Mesenchymal stem cell (in vitro differentiated cells and primary cell): ENCODE measurements at regions not wholly inside any gene's neighbourhood (a gene's known extent, or its start where the extent isn't known, plus 50 kb on each side); places are given as distances from the start of the nearest gene placed in this dataset.

ENCODE experiments used
- DNase-seq: peaks from one replicate; pipeline ENCODE4 v3.0.0-alpha.2; 2013
- H2AFZ ChIP-seq: one replicate; pipeline ENCODE4 v1.6.1; 2013; ENCODE audit warnings: low read depth, mild to moderate bottlenecking, control low read depth, inconsistent platforms, low read length, moderate library complexity
- H2AK5ac ChIP-seq: 2 replicates; pipeline ENCODE4 v1.6.1; 2013; ENCODE audit warnings: low read length, moderate library complexity, mild to moderate bottlenecking, inconsistent platforms; ENCODE audit not compliant: severe bottlenecking
- H2BK120ac ChIP-seq: one replicate; pipeline ENCODE4 v1.6.1; 2013; ENCODE audit warnings: low read depth, mild to moderate bottlenecking, inconsistent platforms, low read length, moderate library complexity
- H2BK12ac ChIP-seq, 2 experiments: one replicate each; pipeline ENCODE4 v1.6.1; 2013; ENCODE audit warnings: inconsistent platforms in 2 of 2, low read length in 2 of 2, mild to moderate bottlenecking in 2 of 2, moderate library complexity in 2 of 2, control low read depth in 1 of 2
- H2BK15ac ChIP-seq: one replicate; pipeline ENCODE4 v1.6.1; 2013; ENCODE audit warnings: mild to moderate bottlenecking, low read depth, inconsistent platforms; ENCODE audit not compliant: poor library complexity, severe bottlenecking
- H2BK5ac ChIP-seq: 2 replicates; pipeline ENCODE4 v1.6.1; 2013; ENCODE audit warnings: low read depth, mild to moderate bottlenecking, low read length, control low read depth, inconsistent platforms; ENCODE audit not compliant: poor library complexity, severe bottlenecking
- H3K14ac ChIP-seq, 2 experiments: one replicate each; pipeline ENCODE4 v1.6.1; 2013; ENCODE audit warnings: inconsistent platforms in 2 of 2, low read length in 2 of 2, control low read depth in 1 of 2, mild to moderate bottlenecking in 1 of 2, moderate library complexity in 1 of 2
- H3K18ac ChIP-seq, 2 experiments: one replicate each; pipeline ENCODE4 v1.6.1; 2013; ENCODE audit warnings: inconsistent platforms in 2 of 2, low read length in 2 of 2, control low read depth in 1 of 2, low read depth in 1 of 2, mild to moderate bottlenecking in 1 of 2
- H3K23ac ChIP-seq, 2 experiments: one replicate each; pipeline ENCODE4 v1.6.1; 2013; ENCODE audit warnings: inconsistent platforms in 2 of 2, low read length in 2 of 2, mild to moderate bottlenecking in 2 of 2, moderate library complexity in 2 of 2, control low read depth in 1 of 2
- H3K27ac ChIP-seq: 2 replicates; pipeline ENCODE4 v1.5.1; 2013; ENCODE audit warnings: mild to moderate bottlenecking, moderate library complexity, low read length, control low read depth, inconsistent platforms; ENCODE audit not compliant: poor library complexity, severe bottlenecking
- H3K27me3 ChIP-seq, 2 experiments: 2 replicates each; pipeline versions ENCODE4 v1.6.1 to v1.7.0; 2013; ENCODE audit warnings: low read length in 2 of 2, mild to moderate bottlenecking in 2 of 2, moderate library complexity in 2 of 2, control low read depth in 1 of 2, inconsistent platforms in 1 of 2; ENCODE audit not compliant: control insufficient read depth in 1 of 2, insufficient read depth in 1 of 2
- H3K36me3 ChIP-seq, 2 experiments: 2 replicates each; pipeline versions ENCODE4 v1.6.1 to v1.7.0; 2013; ENCODE audit warnings: low read length in 2 of 2, control low read depth in 1 of 2, inconsistent platforms in 1 of 2, low read depth in 1 of 2, mild to moderate bottlenecking in 1 of 2; ENCODE audit not compliant: insufficient read depth in 2 of 2, control insufficient read depth in 1 of 2
- H3K4ac ChIP-seq, 2 experiments: one replicate each; pipeline ENCODE4 v1.6.1; 2013; ENCODE audit warnings: inconsistent platforms in 2 of 2, low read length in 2 of 2, mild to moderate bottlenecking in 2 of 2, moderate library complexity in 2 of 2, control low read depth in 1 of 2, low read depth in 1 of 2
- H3K4me1 ChIP-seq: 2 replicates; pipeline ENCODE4 v1.6.1; 2013; ENCODE audit warnings: low read depth, low read length, control low read depth; ENCODE audit not compliant: control insufficient read depth, insufficient read depth
- H3K4me2 ChIP-seq: 2 replicates; pipeline ENCODE4 v1.6.1; 2013; ENCODE audit warnings: low read length, mild to moderate bottlenecking, inconsistent platforms; ENCODE audit not compliant: poor library complexity, severe bottlenecking
- H3K4me3 ChIP-seq, 2 experiments: 2 replicates each; pipeline versions ENCODE4 v1.5.1 to v1.7.0; 2013; ENCODE audit warnings: low read length in 2 of 2, mild to moderate bottlenecking in 2 of 2, control low read depth in 1 of 2, low read depth in 1 of 2; ENCODE audit not compliant: insufficient read depth in 1 of 2
- H3K79me1 ChIP-seq: replicated peaks from 2 replicates; pipeline ENCODE4 v1.6.1; 2013; ENCODE audit warnings: mild to moderate bottlenecking, control low read depth, low read length, inconsistent platforms; ENCODE audit not compliant: poor library complexity, severe bottlenecking
- H3K9ac ChIP-seq: 2 replicates; pipeline ENCODE4 v1.7.0; 2013; ENCODE audit warnings: mild to moderate bottlenecking, low read length, moderate library complexity
- H3K9me3 ChIP-seq: 2 replicates; pipeline ENCODE4 v1.7.0; 2013; ENCODE audit warnings: mild to moderate bottlenecking, low read length; ENCODE audit not compliant: control insufficient read depth
- H4K8ac ChIP-seq: one replicate; pipeline ENCODE4 v1.6.1; 2013; ENCODE audit warnings: inconsistent platforms, mild to moderate bottlenecking, low read length, moderate library complexity
- H4K91ac ChIP-seq: one replicate; pipeline ENCODE4 v1.6.1; 2013; ENCODE audit warnings: mild to moderate bottlenecking, low read length, inconsistent platforms
- WGBS: methylation state at CpG from one replicate; pipeline ENCODE4 v1.1.7; 2013; ENCODE audit warnings: mixed read lengths; 5-methylcytosine and 5-hydroxymethylcytosine counted together

- Histone ChIP-seq H4K91ac (no peak overlapping the region), H3K27me3 (no peaks in the 10 kb centered on the region), H3K9me3 (peaks cover 7% of the 10 kb centered on the region), H3K27ac (no peak overlapping the region), H2AK5ac (no peak overlapping the region), H3K4me3 (no peak overlapping the region), H4K8ac (no peak overlapping the region), H3K4ac (no peak overlapping the region), H3K18ac (no peak overlapping the region), H3K14ac (no peak overlapping the region), H2AFZ (no peak overlapping the region), H3K9ac (no peak overlapping the region), H3K4me2 (no peak overlapping the region), H3K79me1 (no peaks in the 10 kb centered on the region), H3K23ac (no peak overlapping the region), H2BK15ac (no peak overlapping the region), H3K36me3 (no peaks in the 10 kb centered on the region), H2BK5ac (no peak overlapping the region), H2BK120ac (no peak overlapping the region), H3K4me1 (no peaks in the 10 kb centered on the region), H2BK12ac (no peak overlapping the region)
- WGBS = 81% methylated on average over 2 of the region's 3 CpGs
- DNase-seq = no peak
Observed at GRCh38 chr1:221237587-221237986, 358.3 kb downstream of the HLX start.

DNA sequence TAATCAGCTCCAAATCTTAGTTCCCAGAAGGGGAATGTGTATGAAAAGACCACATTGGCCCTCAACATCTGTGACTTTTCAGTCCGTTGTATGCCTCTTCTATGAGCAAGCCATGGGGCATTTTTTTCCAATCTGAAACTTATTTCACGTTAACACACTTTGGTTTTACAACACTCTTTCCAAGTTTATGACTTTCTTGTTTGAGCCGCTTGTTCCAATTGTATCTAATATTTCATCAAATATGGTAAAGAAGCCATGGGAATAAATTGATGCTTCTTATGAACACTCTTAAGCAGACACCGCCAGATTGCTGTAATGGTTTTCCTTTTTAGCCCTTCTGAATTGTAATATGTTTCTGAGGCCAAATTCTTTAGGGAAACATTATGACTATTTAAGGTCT is 359.9 kb downstream of the HLX start:
- no peak overlapping the region for H2BK15ac ChIP-seq
- H3K9me3 ChIP-seq = peaks cover 7% of the 10 kb centered on the region
- no peak overlapping the region for H2AK5ac ChIP-seq
- WGBS = 71% methylated on average over 2 of the region's 4 CpGs
- no peaks in the 10 kb centered on the region for H3K79me1 ChIP-seq
- no peak overlapping the region for H3K14ac ChIP-seq
- H2BK12ac ChIP-seq = no peak overlapping the region
- H4K8ac ChIP-seq = no peak overlapping the region
- H2AFZ ChIP-seq = no peak overlapping the region
- no peaks in the 10 kb centered on the region for H3K27me3 ChIP-seq
- H3K4me1 ChIP-seq = no peaks in the 10 kb centered on the region
- H3K4me3 ChIP-seq = no peak overlapping the region
- no peak overlapping the region for H3K4me2 ChIP-seq
- H2BK5ac ChIP-seq = no peak overlapping the region
- no peak overlapping the region for H3K27ac ChIP-seq
- H3K18ac ChIP-seq = no peak overlapping the region
- no peak overlapping the region for H3K23ac ChIP-seq
- no peak overlapping the region for H4K91ac ChIP-seq
- H3K4ac ChIP-seq = no peak overlapping the region
- no peak overlapping the region for H2BK120ac ChIP-seq
- H3K9ac ChIP-seq = no peak overlapping the region
- no peaks in the 10 kb centered on the region for H3K36me3 ChIP-seq
- DNase-seq = no peak

GRCh38 chr1:221239792-221240191 is 360.5 kb downstream of the HLX start:
- Histone ChIP-seq H3K4me2 (no peak overlapping the region), H2BK120ac (no peak overlapping the region), H4K91ac (no peak overlapping the region), H2BK15ac (no peak overlapping the region), H2AK5ac (no peak overlapping the region), H2BK12ac (no peak overlapping the region), H3K36me3 (no peaks in the 10 kb centered on the region), H3K18ac (no peak overlapping the region), H3K9me3 (peaks cover 7% of the 10 kb centered on the region), H3K4me3 (no peak overlapping the region), H3K4me1 (no peaks in the 10 kb centered on the region), H3K9ac (no peak overlapping the region), H2AFZ (no peak overlapping the region), H4K8ac (no peak overlapping the region), H3K27me3 (no peaks in the 10 kb centered on the region), H3K79me1 (no peaks in the 10 kb centered on the region), H3K14ac (no peak overlapping the region), H2BK5ac (no peak overlapping the region), H3K4ac (no peak overlapping the region), H3K27ac (no peak overlapping the region), H3K23ac (no peak overlapping the region)
- no peak for DNase-seq
- WGBS = 87% methylated on average over 9 of the region's 9 CpGs

GRCh38 chr1:221240690-221241089 is 361.4 kb downstream of the HLX start:
- Histone ChIP-seq H3K27ac (no peak overlapping the region), H2BK12ac (no peak overlapping the region), H2BK15ac (no peak overlapping the region), H2AK5ac (no peak overlapping the region), H3K18ac (no peak overlapping the region), H4K91ac (no peak overlapping the region), H3K9ac (no peak overlapping the region), H2AFZ (peak overlapping the region; percentile 29), H3K4me3 (no peak overlapping the region), H3K4ac (no peak overlapping the region), H2BK120ac (no peak overlapping the region), H2BK5ac (no peak overlapping the region), H3K23ac (no peak overlapping the region), H3K4me1 (no peaks in the 10 kb centered on the region), H3K79me1 (no peaks in the 10 kb centered on the region), H3K9me3 (peaks cover 7% of the 10 kb centered on the region), H3K36me3 (no peaks in the 10 kb centered on the region), H4K8ac (no peak overlapping the region), H3K4me2 (no peak overlapping the region), H3K27me3 (no peaks in the 10 kb centered on the region), H3K14ac (no peak overlapping the region)
- no peak for DNase-seq
- WGBS = no CpG with 5 or more reads among the region's 1 CpG
